HEK293 (cell line): ENCODE measurements at regions not wholly inside any gene's neighbourhood (a gene's known extent, or its start where the extent isn't known, plus 50 kb on each side); places are given as distances from the start of the nearest gene placed in this dataset.
"Not testable (repeated sequence)": the region's sequence is repeated elsewhere in the genome, so short reads cannot be mapped to it uniquely, and the experiment has no call there.

Source experiments
- CTCF ChIA-PET: fragments of 350-600 bp; formaldehyde crosslinking; extraction: SDS; loops from one replicate; lab custom pipeline; 2021; ENCODE audit warnings: antibody characterized with exemption; lab: Yijun Ruan, JAX
- POLR2A ChIA-PET: fragments of 300-600 bp; formaldehyde crosslinking; extraction: SDS; loops from one replicate; lab custom pipeline; 2020; ENCODE audit warnings: antibody characterized with exemption, inconsistent platforms; lab: Yijun Ruan, JAX
- H3K27ac ChIP-seq: fragments of 200-500 bp; sonication (Bioruptor generic); 2 replicates; pipeline ENCODE4 v1.5.1; 2014; ENCODE audit warnings: low read depth, low read length, control low read depth, inconsistent platforms; ENCODE audit errors: extremely low read depth
- H3K36me3 ChIP-seq, 2 experiments: fragments of 200-500 bp in 1 of 2; sonication (Bioruptor generic) in 1 of 2; 1 replicate in 1 of 2; 2 replicates in 1 of 2; pipeline ENCODE4 v1.5.1; 2014 to 2017; ENCODE audit warnings: inconsistent platforms in 2 of 2, low read length in 2 of 2; ENCODE audit not compliant: control insufficient read depth in 2 of 2, insufficient read depth in 1 of 2
- H3K4me1 ChIP-seq: fragments of 200-500 bp; sonication (Bioruptor generic); 2 replicates; pipeline ENCODE4 v1.5.1; 2014; ENCODE audit warnings: mild to moderate bottlenecking, low read length, inconsistent platforms; ENCODE audit not compliant: control insufficient read depth, insufficient read depth
- H3K4me3 ChIP-seq: 2 replicates; pipeline ENCODE4 v1.5.1; 2011; ENCODE audit warnings: low read depth, mild to moderate bottlenecking, control low read depth, low read length, moderate library complexity
- H3K9me3 ChIP-seq: fragments of 200-500 bp; sonication (Bioruptor generic); 2 replicates; pipeline ENCODE4 v1.5.1; 2014; ENCODE audit warnings: low read depth, low read length, inconsistent platforms; ENCODE audit not compliant: control insufficient read depth, insufficient read depth
- MEIS1 ChIP-seq: sonication (generic); formaldehyde crosslinking; IDR thresholded peaks from 2 replicates; pipeline ENCODE4 v1.8.1; 2022; ENCODE audit warnings: missing genetic modification reagents, mild to moderate bottlenecking, borderline replicate concordance
- REPIN1 ChIP-seq: fragments of 450-650 bp; formaldehyde crosslinking; IDR thresholded peaks from 2 replicates; pipeline ENCODE4 v1.5.1; 2017; ENCODE audit warnings: missing biosample characterization, missing genetic modification characterization, low read depth
- SCRT1 ChIP-seq: fragments of 450-650 bp; formaldehyde crosslinking; IDR thresholded peaks from 2 replicates; pipeline ENCODE4 v1.5.1; 2016; ENCODE audit warnings: missing biosample characterization, missing genetic modification characterization, borderline replicate concordance
- SP3 ChIP-seq: fragments of 450-650 bp; formaldehyde crosslinking; IDR thresholded peaks from 2 replicates; pipeline ENCODE4 v1.5.1; 2016; ENCODE audit warnings: missing biosample characterization, missing genetic modification characterization
- TCF7L2 ChIP-seq: IDR thresholded peaks from 2 replicates; pipeline ENCODE4 v1.6.1; 2011; ENCODE audit warnings: low read depth, mild to moderate bottlenecking, inconsistent platforms, low read length, moderate library complexity, borderline replicate concordance
- YY2 ChIP-seq: fragments of 450-650 bp; formaldehyde crosslinking; IDR thresholded peaks from 2 replicates; pipeline ENCODE4 v1.5.1; 2016; ENCODE audit warnings: missing biosample characterization, missing genetic modification characterization
- ZBTB17 ChIP-seq: fragments of 450-650 bp; formaldehyde crosslinking; IDR thresholded peaks from 2 replicates; pipeline ENCODE4 v1.5.1; 2016; ENCODE audit warnings: missing biosample characterization, missing genetic modification characterization
- ZBTB7A ChIP-seq: fragments of 450-650 bp; formaldehyde crosslinking; IDR thresholded peaks from 2 replicates; pipeline ENCODE4 v1.5.1; 2016; ENCODE audit warnings: low read depth, missing biosample characterization, missing genetic modification characterization
- ZFP69B ChIP-seq: fragments of 450-650 bp; formaldehyde crosslinking; IDR thresholded peaks from 2 replicates; pipeline ENCODE4 v1.5.1; 2016; ENCODE audit warnings: missing biosample characterization, missing genetic modification characterization
- ZNF10 ChIP-seq: fragments of 450-650 bp; formaldehyde crosslinking; IDR thresholded peaks from 2 replicates; pipeline ENCODE4 v1.5.1; 2017; ENCODE audit warnings: missing biosample characterization, missing genetic modification characterization
- ZNF133 ChIP-seq: fragments of 450-650 bp; formaldehyde crosslinking; IDR thresholded peaks from 2 replicates; pipeline ENCODE4 v1.5.1; 2016; ENCODE audit warnings: missing biosample characterization, missing genetic modification characterization
- ZNF146 ChIP-seq: fragments of 450-650 bp; formaldehyde crosslinking; IDR thresholded peaks from 2 replicates; pipeline ENCODE4 v1.5.1; 2016; ENCODE audit warnings: missing biosample characterization, missing genetic modification characterization
- ZNF239 ChIP-seq: fragments of 450-650 bp; formaldehyde crosslinking; IDR thresholded peaks from 2 replicates; pipeline ENCODE4 v1.5.1; 2016; ENCODE audit warnings: missing biosample characterization, missing genetic modification characterization
- ZNF335 ChIP-seq: fragments of 450-650 bp; formaldehyde crosslinking; conservative IDR thresholded peaks from 2 replicates; pipeline ENCODE4 v1.5.1; 2016; ENCODE audit warnings: missing biosample characterization, missing genetic modification characterization
- ZNF354C ChIP-seq: fragments of 450-650 bp; formaldehyde crosslinking; IDR thresholded peaks from 2 replicates; pipeline ENCODE4 v1.5.1; 2016; ENCODE audit warnings: missing biosample characterization, missing genetic modification characterization, low read depth, borderline replicate concordance
- ZNF433 ChIP-seq: fragments of 450-650 bp; formaldehyde crosslinking; IDR thresholded peaks from 2 replicates; pipeline ENCODE4 v1.5.1; 2016; ENCODE audit warnings: missing biosample characterization, missing genetic modification characterization, low read depth
- ZNF555 ChIP-seq: fragments of 450-650 bp; formaldehyde crosslinking; conservative IDR thresholded peaks from 2 replicates; pipeline ENCODE4 v1.5.1; 2017; ENCODE audit warnings: missing biosample characterization, mild to moderate bottlenecking, missing genetic modification characterization, inconsistent platforms
- ZNF626 ChIP-seq: fragments of 450-650 bp; sonication (Bioruptor Pico); formaldehyde crosslinking; IDR thresholded peaks from 2 replicates; pipeline ENCODE4 v1.5.1; 2018; ENCODE audit warnings: missing biosample characterization, missing genetic modification characterization, inconsistent platforms
- ZNF747 ChIP-seq: fragments of 450-650 bp; formaldehyde crosslinking; IDR thresholded peaks from 2 replicates; pipeline ENCODE4 v1.5.1; 2016; ENCODE audit warnings: missing biosample characterization, missing genetic modification characterization
- TF ChIP-seq, protein P1 (sequence below): fragments of 450-650 bp; formaldehyde crosslinking; IDR thresholded peaks from 2 replicates; pipeline ENCODE4 v1.5.1; 2016; ENCODE audit warnings: missing biosample characterization, missing genetic modification characterization
- TF ChIP-seq, protein P2 (sequence below): fragments of 450-650 bp; formaldehyde crosslinking; IDR thresholded peaks from 2 replicates; pipeline ENCODE4 v1.5.1; 2016; ENCODE audit warnings: missing biosample characterization, missing genetic modification characterization

DNA sequence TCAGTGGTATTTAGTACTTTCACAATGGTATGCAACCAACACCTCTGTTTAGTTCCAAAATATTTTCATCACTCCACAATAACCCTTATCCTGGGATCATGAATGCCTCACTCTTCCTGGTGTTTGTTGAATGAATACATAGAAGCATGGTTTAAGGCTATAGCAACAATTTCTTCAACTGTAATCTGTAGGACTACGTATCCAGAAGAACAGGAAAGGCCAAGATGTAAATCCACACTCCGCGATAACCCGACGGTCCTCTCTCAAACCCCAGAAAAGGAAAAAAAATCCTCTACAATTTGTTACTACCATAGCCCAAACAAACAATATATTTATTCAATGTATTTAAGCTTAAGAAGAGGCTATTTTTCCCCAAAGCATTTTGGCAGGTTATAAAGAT, 141.4 kb upstream of the SALL4 start (continued):
- TF ChIP-seq SP3 (tag by site-specific recombination), result no peak

DNA sequence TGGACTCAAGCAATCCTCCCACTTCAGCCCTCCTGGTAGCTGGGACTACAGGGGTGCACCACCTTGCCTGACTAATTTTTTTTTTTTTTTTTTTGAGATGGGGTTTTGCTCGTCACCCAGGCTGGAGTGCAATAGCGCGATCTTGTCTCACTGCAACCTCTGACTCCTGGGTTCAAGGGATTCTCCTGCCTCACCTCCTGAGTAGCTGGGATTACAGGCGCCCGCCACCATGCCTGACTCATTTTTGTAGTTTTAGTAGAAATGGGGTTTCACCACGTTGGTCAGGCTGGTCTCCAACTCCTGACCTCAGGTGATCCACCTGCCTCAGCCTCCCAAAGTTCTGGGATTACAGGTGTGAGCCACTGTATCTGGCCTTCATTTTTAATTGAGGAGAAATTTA, 141.0 kb upstream of the SALL4 start:
- CTCF ChIA-PET, result interaction anchor here (0.7 kb wide), 1 partner anchor 242 kb away, joined by 3 read pairs; no protein-coding TSS in a partner anchor
- POLR2A ChIA-PET, result not testable (repeated sequence)
- peak; percentile 62 for TF ChIP-seq ZNF335 (tag by site-specific recombination)

DNA sequence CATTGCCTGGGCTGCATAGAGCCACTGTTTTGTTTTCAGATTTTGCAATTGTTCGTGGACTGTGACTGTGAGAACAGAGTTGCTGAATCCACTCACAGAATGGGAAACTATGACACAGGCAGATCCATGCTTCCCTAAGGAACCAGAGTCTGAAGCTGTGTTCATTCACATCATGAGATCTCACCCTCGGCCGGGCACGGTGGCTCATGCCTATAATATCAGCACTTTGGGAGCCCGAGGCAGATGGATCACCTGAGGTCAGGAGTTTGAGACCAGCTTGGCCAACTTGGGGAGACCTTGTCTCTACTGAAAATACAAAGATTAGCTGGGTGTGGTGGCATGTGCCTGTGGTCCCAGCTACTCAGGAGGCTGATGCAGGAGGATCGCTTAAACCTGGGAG, 139.2 kb upstream of the SALL4 start:
- no peak for TF ChIP-seq ZBTB7A (tag by site-specific recombination)
- TF ChIP-seq MEIS1 (CRISPR knock-in tag), result no peak
- TF ChIP-seq, protein P1, sequence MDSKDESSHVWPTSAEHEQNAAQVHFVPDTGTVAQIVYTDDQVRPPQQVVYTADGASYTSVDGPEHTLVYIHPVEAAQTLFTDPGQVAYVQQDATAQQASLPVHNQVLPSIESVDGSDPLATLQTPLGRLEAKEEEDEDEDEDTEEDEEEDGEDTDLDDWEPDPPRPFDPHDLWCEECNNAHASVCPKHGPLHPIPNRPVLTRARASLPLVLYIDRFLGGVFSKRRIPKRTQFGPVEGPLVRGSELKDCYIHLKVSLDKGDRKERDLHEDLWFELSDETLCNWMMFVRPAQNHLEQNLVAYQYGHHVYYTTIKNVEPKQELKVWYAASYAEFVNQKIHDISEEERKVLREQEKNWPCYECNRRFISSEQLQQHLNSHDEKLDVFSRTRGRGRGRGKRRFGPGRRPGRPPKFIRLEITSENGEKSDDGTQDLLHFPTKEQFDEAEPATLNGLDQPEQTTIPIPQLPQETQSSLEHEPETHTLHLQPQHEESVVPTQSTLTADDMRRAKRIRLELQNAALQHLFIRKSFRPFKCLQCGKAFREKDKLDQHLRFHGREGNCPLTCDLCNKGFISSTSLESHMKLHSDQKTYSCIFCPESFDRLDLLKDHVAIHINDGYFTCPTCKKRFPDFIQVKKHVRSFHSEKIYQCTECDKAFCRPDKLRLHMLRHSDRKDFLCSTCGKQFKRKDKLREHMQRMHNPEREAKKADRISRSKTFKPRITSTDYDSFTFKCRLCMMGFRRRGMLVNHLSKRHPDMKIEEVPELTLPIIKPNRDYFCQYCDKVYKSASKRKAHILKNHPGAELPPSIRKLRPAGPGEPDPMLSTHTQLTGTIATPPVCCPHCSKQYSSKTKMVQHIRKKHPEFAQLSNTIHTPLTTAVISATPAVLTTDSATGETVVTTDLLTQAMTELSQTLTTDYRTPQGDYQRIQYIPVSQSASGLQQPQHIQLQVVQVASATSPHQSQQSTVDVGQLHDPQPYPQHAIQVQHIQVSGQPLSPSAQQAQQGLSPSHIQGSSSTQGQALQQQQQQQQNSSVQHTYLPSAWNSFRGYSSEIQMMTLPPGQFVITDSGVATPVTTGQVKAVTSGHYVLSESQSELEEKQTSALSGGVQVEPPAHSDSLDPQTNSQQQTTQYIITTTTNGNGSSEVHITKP (tag by site-specific recombination), result no peak
- TF ChIP-seq TCF7L2, result no peak
- no peak for TF ChIP-seq ZNF10 (tag by site-specific recombination)
- no peak for TF ChIP-seq ZNF747
- TF ChIP-seq ZFP69B, result no peak
- no peak for TF ChIP-seq SCRT1 (tag by site-specific recombination)
- TF ChIP-seq ZNF239 (tag by site-specific recombination), result no peak
- TF ChIP-seq ZNF133, result no peak
- TF ChIP-seq ZNF555 (tag by site-specific recombination), result no peak
- no peak for TF ChIP-seq REPIN1 (tag by site-specific recombination)
- TF ChIP-seq, protein P2, sequence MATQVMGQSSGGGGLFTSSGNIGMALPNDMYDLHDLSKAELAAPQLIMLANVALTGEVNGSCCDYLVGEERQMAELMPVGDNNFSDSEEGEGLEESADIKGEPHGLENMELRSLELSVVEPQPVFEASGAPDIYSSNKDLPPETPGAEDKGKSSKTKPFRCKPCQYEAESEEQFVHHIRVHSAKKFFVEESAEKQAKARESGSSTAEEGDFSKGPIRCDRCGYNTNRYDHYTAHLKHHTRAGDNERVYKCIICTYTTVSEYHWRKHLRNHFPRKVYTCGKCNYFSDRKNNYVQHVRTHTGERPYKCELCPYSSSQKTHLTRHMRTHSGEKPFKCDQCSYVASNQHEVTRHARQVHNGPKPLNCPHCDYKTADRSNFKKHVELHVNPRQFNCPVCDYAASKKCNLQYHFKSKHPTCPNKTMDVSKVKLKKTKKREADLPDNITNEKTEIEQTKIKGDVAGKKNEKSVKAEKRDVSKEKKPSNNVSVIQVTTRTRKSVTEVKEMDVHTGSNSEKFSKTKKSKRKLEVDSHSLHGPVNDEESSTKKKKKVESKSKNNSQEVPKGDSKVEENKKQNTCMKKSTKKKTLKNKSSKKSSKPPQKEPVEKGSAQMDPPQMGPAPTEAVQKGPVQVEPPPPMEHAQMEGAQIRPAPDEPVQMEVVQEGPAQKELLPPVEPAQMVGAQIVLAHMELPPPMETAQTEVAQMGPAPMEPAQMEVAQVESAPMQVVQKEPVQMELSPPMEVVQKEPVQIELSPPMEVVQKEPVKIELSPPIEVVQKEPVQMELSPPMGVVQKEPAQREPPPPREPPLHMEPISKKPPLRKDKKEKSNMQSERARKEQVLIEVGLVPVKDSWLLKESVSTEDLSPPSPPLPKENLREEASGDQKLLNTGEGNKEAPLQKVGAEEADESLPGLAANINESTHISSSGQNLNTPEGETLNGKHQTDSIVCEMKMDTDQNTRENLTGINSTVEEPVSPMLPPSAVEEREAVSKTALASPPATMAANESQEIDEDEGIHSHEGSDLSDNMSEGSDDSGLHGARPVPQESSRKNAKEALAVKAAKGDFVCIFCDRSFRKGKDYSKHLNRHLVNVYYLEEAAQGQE (tag by site-specific recombination), result no peak
- no peak for TF ChIP-seq ZBTB17 (tag by site-specific recombination)
- TF ChIP-seq ZNF433 (tag by site-specific recombination), result no peak
- no peak for TF ChIP-seq ZNF354C
- no peak for TF ChIP-seq ZNF626 (tag by site-specific recombination)
- TF ChIP-seq YY2, result no peak
- TF ChIP-seq ZNF146, result no peak
- Histone ChIP-seq H3K4me1 (no peaks in the 10 kb centered on the region), H3K27ac (no peak overlapping the region), H3K36me3 (no peaks in the 10 kb centered on the region), H3K9me3 (no peaks in the 10 kb centered on the region), H3K4me3 (no peak overlapping the region)
- ChIA-PET CTCF (interaction anchor here (0.8 kb wide), 1 partner anchor 313 kb away, joined by 6 read pairs; no protein-coding TSS in a partner anchor), POLR2A (no interaction called here)

More for the DNA sequence above, 141.0 kb upstream of the SALL4 start:
- not testable (repeated sequence) for H3K36me3 ChIP-seq, H3K9me3 ChIP-seq, H3K27ac ChIP-seq, H3K4me3 ChIP-seq, H3K4me1 ChIP-seq
